Middle frontal gyrus (tissue), 1 donor: ENCODE measurements at regions not wholly inside any gene's neighbourhood (a gene's known extent, or its start where the extent isn't known, plus 50 kb on each side); places are given as distances from the start of the nearest gene placed in this dataset.
"Not testable (repeated sequence)": the region's sequence is repeated elsewhere in the genome, so short reads cannot be mapped to it uniquely, and the experiment has no call there.

ENCODE experiments used
- DNase-seq: peaks from one replicate; pipeline ENCODE4 v3.0.0-alpha.2; 2015; ENCODE audit warnings: low spot score; ENCODE audit errors: extremely low spot score

DNA sequence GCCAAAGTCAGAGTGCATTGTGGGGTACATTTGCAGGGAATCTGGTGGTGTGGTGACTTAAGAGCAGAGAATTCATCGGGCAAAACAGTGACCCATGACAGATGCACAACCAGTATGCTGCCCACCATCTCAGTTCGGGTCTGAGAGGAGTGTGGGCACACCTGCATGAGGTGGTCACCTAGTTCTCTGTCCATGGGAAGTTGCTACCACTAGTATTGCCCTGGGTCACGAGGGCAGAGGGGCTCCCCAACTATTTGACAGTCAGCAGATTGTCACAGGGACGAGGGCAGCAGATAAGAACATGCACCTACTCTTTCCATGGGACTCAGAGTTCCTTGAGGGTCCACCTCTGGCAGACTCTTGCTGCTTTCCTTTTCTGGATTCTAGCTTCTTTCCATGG is 305.2 kb upstream of the MAOA start:
- DNase-seq, result no peak

DNA sequence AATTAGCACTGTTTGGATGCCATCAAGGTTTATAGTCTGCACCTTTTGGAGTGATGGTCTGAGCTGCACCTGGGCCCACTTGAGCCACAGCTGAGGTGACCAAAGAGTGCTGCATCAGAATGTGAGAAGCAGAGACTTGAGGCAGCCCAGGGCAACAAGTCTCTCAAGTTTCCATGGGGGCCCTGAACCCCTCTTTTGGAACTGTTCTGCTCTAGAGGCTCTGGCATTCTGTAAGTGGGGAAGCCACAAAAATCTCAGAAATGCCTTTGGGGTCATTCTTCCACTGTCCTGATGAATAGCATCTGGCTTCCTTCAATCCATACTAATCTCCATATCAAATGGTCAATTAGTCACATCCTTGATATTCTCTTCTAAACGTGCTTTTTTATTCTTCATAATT is 298.4 kb upstream of the MAOA start:
- DNase-seq, result no peak

GRCh38 chrX:43373032-43373431 is 283.1 kb upstream of the MAOA start:
- DNase-seq, result no peak

DNA sequence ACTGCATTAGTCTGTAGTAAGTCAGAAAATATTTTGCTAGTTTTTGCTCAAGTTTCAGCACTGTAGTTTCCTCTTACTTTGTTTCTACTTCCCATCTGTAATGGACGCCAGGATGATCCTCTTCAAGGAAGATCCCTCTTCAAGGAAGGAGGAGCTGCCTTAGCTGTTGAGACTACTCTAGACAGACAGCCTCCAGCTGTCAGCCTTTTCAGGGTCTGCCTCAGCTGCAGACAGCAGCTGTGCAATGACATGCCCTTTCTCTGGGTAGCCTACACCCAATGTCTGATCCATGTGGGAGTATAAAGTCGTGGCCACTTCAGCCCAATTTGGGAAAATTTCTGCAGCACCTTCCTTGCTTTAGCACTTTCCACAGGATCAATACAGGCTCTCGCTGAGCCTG is 281.0 kb upstream of the MAOA start:
- no peak for DNase-seq

- no peak for DNase-seq
These were observed 275.4 kb upstream of the MAOA start for GRCh38 chrX:43380704-43381103.

- no peak for DNase-seq
These were observed 269.2 kb upstream of the MAOA start for GRCh38 chrX:43386875-43387274.

GRCh38 chrX:43405191-43405590 is 250.9 kb upstream of the MAOA start:
- peak; percentile 2 for DNase-seq

DNA sequence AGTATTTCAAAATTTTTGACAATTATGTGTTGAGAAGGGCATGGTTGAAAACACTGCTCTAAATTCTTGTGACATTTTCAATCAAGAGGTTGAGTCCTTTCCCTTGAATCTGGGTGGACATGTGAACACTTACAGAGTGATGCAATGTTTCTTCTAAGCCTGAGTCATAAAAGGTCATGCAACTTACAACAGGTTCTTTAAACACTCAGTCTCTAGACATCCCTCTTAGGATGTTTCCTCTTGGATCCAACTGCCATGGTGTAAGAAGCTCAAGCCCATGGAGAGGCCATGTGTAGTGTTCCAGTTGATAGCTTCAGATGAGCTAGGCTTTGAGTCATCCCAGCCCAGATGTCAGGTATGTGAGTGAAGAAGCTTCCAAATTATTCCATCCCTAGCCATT is 232.2 kb upstream of the MAOA start:
- no peak for DNase-seq

DNA sequence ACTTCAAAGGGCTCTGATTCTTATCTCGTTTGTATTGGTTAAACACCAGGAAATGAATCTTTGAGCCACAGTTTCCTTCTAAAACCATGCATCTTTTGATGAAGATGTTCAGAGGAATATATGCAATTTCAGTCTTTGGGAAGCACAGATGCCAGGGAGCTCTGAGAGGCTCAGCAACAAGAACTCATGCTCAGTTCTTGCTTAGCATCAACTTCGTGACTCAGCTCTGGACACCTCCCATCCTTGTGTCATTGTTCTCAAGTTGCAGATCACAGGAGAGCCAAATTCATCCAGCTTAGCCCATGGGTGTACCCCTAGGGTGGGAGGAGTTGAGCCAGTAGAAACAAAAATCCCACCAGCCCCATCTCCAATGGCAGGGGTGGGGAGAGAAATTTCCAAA is 219.6 kb upstream of the MAOA start:
- DNase-seq, result no peak

GRCh38 chrX:43446752-43447151 is 209.3 kb upstream of the MAOA start:
- no peak for DNase-seq

DNA sequence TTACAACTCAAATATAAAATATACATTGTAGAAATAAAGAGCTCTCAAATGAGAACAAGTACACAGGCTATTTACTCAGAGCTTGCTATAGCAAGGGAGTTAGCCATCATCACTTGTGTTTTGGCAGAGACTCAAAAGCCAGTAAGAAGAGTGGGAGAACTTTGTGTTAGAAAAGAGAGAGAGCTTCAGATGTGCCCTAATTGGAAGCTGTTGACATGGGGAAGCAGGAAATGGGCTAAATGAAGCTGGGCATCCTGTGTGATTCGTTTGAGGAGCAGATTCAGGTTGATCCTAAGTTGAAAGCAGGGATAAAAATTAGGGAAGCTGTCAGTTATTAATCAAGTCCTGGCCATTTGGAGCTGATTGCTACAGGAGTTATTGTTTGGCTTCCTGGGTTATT is 207.4 kb upstream of the MAOA start:
- DNase-seq, result no peak

DNA sequence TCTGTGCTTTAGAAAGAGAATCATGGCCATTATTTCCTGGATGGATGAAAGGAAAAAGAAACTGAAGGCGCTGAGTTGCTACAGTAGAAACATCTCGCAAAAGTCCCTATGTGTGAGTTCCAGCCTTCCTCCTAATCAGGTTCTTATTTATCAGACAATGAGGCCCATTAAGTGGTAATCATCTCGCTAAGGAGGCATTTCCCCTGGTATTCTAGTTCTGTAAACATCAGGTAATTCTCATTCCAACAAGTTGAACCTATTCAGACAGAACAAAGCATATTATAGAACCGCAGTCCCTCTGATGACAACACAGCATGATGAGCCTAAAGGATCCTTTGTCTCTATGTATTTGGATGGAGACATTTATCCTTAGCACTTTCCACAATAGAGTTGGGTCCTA is 205.7 kb upstream of the MAOA start:
- no peak for DNase-seq

DNA sequence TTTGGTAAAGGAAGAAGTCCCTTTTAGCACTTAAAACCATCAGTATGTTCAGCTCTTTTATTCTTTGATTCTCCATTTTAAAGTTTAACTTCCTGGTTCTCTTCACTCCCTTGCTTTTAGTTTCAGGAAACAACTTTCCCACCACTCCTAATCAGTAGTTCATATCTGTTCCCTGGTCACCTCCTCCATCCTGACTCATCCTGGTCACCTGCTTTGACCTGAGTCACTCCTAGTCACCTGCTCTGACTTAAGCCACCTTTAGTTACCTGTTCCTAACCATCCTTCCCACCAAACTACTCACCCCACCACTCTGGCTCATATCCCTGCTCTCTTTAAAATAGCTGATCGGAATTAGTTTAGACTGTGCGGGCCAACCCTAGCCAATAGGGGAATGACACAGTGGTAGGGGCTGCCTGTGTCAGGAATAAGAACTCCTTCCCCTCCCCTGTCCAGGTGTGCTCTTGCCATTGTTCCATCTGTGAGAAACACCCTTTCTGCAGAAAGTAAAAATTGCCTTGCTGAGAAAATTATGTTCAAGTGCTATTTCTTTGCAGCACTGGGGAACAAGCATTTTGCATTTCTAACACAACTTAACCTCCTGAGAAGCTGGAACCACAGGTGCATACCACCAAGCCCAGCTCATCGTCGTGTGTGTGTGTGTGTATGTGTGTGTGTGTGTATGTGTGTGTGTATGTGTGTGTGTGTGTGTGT is 204.0 kb upstream of the MAOA start:
- DNase-seq, result not testable (repeated sequence)

DNA sequence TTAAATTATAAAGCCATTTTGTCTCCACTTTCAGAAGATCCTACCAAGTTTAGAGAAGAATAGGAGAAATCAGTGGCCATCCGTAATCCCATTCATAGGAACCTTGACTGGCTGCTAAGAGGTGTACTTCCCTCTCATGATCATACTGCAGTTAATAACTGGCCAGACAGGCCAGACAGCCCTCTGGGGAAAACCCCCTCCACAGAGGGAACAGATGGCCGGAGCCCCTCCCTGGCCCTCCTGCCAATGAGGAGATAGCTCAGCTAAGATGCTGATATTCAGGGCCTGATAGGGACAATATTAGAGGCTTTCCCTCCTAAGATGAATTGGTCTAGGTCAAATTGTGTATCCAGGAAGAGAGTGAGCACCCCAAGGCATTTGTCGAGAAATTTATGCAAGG is 200.0 kb upstream of the MAOA start:
- no peak for DNase-seq

- no peak for DNase-seq
These were observed 199.2 kb upstream of the MAOA start for GRCh38 chrX:43456906-43457305.

DNA sequence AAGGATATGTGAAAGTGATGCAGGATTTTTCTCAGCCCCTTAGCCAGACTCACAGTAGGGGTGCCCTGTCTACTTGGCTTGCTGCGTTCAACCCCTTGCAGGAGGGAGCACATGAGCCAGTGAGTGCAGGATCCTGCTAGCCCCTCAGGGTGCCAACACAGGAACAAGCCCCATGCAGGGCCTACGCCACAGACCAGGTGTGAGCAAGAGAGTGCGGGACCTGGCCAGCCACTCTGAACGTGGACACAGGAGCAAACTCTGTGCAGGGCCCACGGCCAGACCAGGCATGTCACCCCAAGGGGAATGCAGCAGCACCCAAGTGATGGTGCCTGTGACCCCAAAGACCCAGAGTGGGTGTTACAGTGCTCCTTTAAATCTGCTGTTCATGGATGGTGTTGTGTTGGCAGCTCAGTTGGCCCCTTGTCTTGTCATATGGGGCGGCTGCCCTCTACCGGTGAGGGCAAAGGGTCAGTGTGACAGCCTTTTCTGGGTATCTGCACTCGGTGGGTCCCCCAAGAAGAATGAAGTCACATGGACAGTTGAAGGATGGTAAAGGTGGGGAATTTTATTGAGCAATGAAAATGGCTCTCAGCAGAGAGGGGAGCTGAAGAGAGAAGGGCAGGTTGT is 188.4 kb upstream of the MAOA start:
- DNase-seq, result no peak

DNA sequence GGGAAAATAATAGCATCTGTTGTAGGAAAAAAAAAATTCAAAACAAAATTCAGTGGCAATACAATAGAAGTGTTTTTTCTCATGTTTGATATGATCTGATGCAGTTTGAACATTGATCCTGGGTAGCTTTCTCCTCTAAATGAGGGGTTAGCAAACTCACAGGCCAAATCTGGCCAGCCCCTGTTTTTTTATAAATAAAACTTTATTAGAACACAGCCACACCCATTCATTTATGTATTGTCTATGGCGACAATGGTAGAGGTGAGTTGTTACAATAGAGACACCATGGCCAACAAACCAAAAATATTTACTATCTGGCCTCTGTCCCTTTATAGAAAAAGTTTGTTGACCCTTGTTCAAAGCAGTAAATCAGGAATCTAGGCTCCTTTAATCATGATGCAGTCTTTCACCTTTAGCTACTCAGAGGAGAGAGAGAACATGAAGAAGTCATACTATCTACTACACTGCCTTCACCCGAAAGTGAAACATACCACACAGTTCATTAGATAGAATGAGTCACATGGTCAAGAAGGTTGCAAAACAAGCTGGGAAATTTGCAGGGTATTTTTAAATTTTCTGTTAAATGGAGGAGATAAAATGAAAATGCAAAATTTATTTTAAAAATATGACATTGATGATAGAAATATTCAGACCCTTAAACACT is 186.6 kb upstream of the MAOA start:
- DNase-seq, result no peak

GRCh38 chrX:43474321-43474720 is 181.8 kb upstream of the MAOA start:
- no peak for DNase-seq

GRCh38 chrX:43479070-43479469 is 177.0 kb upstream of the MAOA start:
- no peak for DNase-seq

DNA sequence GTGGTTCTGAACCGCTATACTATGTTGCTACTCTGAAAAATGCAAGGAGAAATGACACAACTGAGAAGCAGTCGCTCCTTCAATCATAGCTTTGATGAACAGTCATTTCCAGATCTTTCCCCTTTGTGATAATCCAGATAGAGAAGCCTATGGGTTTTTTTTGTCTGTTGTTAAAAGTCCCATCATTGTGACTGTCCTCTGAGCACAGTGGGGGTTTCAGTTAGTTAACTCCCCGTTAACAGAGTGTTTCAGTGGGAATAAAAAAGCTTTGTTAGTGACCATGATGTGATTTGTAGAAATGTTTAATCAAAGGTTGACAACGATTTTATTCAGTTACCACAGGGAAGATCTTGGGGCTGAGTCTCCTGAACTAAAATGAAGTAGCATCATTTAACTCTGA is 176.2 kb upstream of the MAOA start:
- no peak for DNase-seq

DNA sequence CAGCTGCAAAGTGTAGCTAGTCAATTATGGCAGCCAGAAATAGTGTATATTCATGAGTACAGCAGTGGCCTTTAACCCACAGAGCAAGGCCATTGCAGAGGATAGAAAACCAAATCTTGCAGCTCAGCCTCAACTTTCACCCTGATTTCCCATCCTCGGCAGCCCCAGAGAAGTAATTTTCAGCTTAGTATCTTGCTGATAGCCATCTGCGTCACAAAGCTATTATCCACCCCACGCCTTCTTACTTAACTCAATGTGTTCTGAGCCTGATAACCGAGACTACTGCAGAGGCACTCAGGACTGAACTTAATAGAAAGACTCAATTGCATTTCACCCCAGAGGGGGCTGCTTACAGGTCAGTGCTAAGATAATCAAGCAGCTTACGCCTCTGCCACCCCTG is 174.5 kb upstream of the MAOA start:
- no peak for DNase-seq

- no peak for DNase-seq
These were observed 162.3 kb upstream of the MAOA start for GRCh38 chrX:43493756-43494155.

GRCh38 chrX:43500246-43500645 is 155.9 kb upstream of the MAOA start:
- DNase-seq, result no peak
